Fibroblast of lung (primary cell): ENCODE measurements at regions not wholly inside any gene's neighbourhood (a gene's known extent, or its start where the extent isn't known, plus 50 kb on each side); places are given as distances from the start of the nearest gene placed in this dataset.

ENCODE experiments used
- DNase-seq, 2 donors: peaks; one replicate each; pipeline versions ENCODE4 v3.0.0 to v3.0.0-alpha.2; 2010; ENCODE audit warnings: low read depth in 2 of 2
- H2AFZ ChIP-seq: 2 replicates; pipeline ENCODE4 v1.5.1; 2012; ENCODE audit warnings: low read length, control low read depth, inconsistent platforms
- H3K27ac ChIP-seq: 2 replicates; pipeline ENCODE4 v1.5.1; 2011; ENCODE audit warnings: low read length, control low read depth; ENCODE audit not compliant: insufficient read depth
- H3K27me3 ChIP-seq: 2 replicates; pipeline ENCODE4 v1.5.1; 2011; ENCODE audit warnings: mild to moderate bottlenecking, low read length; ENCODE audit not compliant: control insufficient read depth, insufficient read depth
- H3K36me3 ChIP-seq: 2 replicates; pipeline ENCODE4 v1.5.1; 2011; ENCODE audit warnings: low read length; ENCODE audit not compliant: control insufficient read depth, insufficient read depth
- H3K4me1 ChIP-seq: 2 replicates; pipeline ENCODE4 v1.5.1; 2011; ENCODE audit warnings: low read length; ENCODE audit not compliant: control insufficient read depth, insufficient read depth; ENCODE audit errors: extremely low read depth
- H3K4me2 ChIP-seq: 2 replicates; pipeline ENCODE4 v1.5.1; 2011; ENCODE audit warnings: low read length, control low read depth; ENCODE audit not compliant: insufficient read depth; ENCODE audit errors: extremely low read depth
- H3K4me3 ChIP-seq, 4 experiments: fragments of 200-600 bp in 1 of 4; sonication (generic) in 1 of 4; replicated peaks in 1 of 4; 2 replicates each; pipeline ENCODE4 v1.5.1; 2011 to 2016; ENCODE audit warnings: low read length in 4 of 4, low read depth in 3 of 4, mild to moderate bottlenecking in 3 of 4, control low read depth in 2 of 4, inconsistent platforms in 1 of 4, mixed read lengths in 1 of 4; ENCODE audit not compliant: insufficient read depth in 1 of 4; ENCODE audit errors: control extremely low read depth in 1 of 4
- H3K79me2 ChIP-seq: 2 replicates; pipeline ENCODE4 v1.5.1; 2012; ENCODE audit warnings: mild to moderate bottlenecking, low read length, inconsistent platforms; ENCODE audit not compliant: control insufficient read depth, insufficient read depth
- H3K9ac ChIP-seq: 2 replicates; pipeline ENCODE4 v1.5.1; 2011; ENCODE audit warnings: mild to moderate bottlenecking, low read length, control low read depth; ENCODE audit not compliant: insufficient read depth
- H3K9me3 ChIP-seq: 2 replicates; pipeline ENCODE4 v1.5.1; 2012; ENCODE audit warnings: low read depth, low read length; ENCODE audit not compliant: control insufficient read depth, insufficient read depth
- H4K20me1 ChIP-seq: 2 replicates; pipeline ENCODE4 v1.5.1; 2011; ENCODE audit warnings: low read length; ENCODE audit not compliant: control insufficient read depth, insufficient read depth; ENCODE audit errors: extremely low read depth
- CTCF ChIP-seq, 2 donors: IDR thresholded peaks in 1 of 2; conservative IDR thresholded peaks in 1 of 2; 1 replicate in 1 of 2; 2 replicates in 1 of 2; pipeline ENCODE4 v1.5.1; 2011 to 2012; ENCODE audit warnings: low read length in 2 of 2, control low read depth in 1 of 2, inconsistent platforms in 1 of 2, low read depth in 1 of 2, mild to moderate bottlenecking in 1 of 2
- EZH2 ChIP-seq: IDR thresholded peaks from 2 replicates; pipeline ENCODE4 v1.5.1; 2012; ENCODE audit warnings: low read length, control low read depth, mild to moderate bottlenecking; ENCODE audit errors: missing control alignments

- TF ChIP-seq CTCF (conservative IDR thresholded peaks at IDR 0.05 in 1 of 2, IDR thresholded peaks at IDR 0.05 in 1 of 2; ENCODE audit: low read depth in 1 of 2, low read length in 2 of 2): no peak
- no peak for TF ChIP-seq EZH2
- Histone ChIP-seq H3K4me1 (no peaks in the 10 kb centered on the region), H3K36me3 (no peaks in the 10 kb centered on the region), H3K27me3 (no peaks in the 10 kb centered on the region), H3K27ac (no peak overlapping the region), H3K4me3 (peak overlapping the region in 1 of 4 experiments; percentile 14), H3K79me2 (no peaks in the 10 kb centered on the region), H3K9me3 (no peaks in the 10 kb centered on the region), H4K20me1 (no peaks in the 10 kb centered on the region), H2AFZ (peak overlapping the region; percentile 17), H3K4me2 (no peak overlapping the region), H3K9ac (no peak overlapping the region)
- no peak for DNase-seq
These were observed 61.3 kb upstream of the BICC1 start for GRCh38 chr10:58451193-58451889.

- Histone ChIP-seq H3K27ac (no peak overlapping the region), H3K4me3 (no peak overlapping the region), H3K4me1 (no peaks in the 10 kb centered on the region), H3K9me3 (no peaks in the 10 kb centered on the region), H3K36me3 (no peaks in the 10 kb centered on the region), H4K20me1 (no peaks in the 10 kb centered on the region), H3K4me2 (no peak overlapping the region), H3K9ac (no peak overlapping the region), H2AFZ (no peak overlapping the region), H3K27me3 (no peaks in the 10 kb centered on the region), H3K79me2 (no peaks in the 10 kb centered on the region)
- TF ChIP-seq CTCF (conservative IDR thresholded peaks at IDR 0.05 in 1 of 2, IDR thresholded peaks at IDR 0.05 in 1 of 2; ENCODE audit: low read depth in 1 of 2, low read length in 2 of 2): no peak
- no peak for TF ChIP-seq EZH2
- DNase-seq: no peak
These were observed 59.6 kb upstream of the BICC1 start for GRCh38 chr10:58453105-58453504.

GRCh38 chr10:58456179-58456578 lies 56.5 kb upstream of the BICC1 start:
- Histone ChIP-seq H3K27me3 (no peaks in the 10 kb centered on the region), H3K27ac (no peak overlapping the region), H2AFZ (no peak overlapping the region), H3K36me3 (no peaks in the 10 kb centered on the region), H3K9me3 (no peaks in the 10 kb centered on the region), H3K79me2 (no peaks in the 10 kb centered on the region), H3K9ac (no peak overlapping the region), H3K4me2 (no peak overlapping the region), H4K20me1 (no peaks in the 10 kb centered on the region), H3K4me3 (no peak overlapping the region), H3K4me1 (peaks cover 3% of the 10 kb centered on the region)
- TF ChIP-seq EZH2: no peak
- TF ChIP-seq CTCF (conservative IDR thresholded peaks at IDR 0.05 in 1 of 2, IDR thresholded peaks at IDR 0.05 in 1 of 2; ENCODE audit: low read depth in 1 of 2, low read length in 2 of 2): no peak
- no peak for DNase-seq
